ENCODE measurements at regions not wholly inside any gene's neighbourhood (a gene's known extent, or its start where the extent isn't known, plus 50 kb on each side); places are given as distances from the start of the nearest gene placed in this dataset.

DNA sequence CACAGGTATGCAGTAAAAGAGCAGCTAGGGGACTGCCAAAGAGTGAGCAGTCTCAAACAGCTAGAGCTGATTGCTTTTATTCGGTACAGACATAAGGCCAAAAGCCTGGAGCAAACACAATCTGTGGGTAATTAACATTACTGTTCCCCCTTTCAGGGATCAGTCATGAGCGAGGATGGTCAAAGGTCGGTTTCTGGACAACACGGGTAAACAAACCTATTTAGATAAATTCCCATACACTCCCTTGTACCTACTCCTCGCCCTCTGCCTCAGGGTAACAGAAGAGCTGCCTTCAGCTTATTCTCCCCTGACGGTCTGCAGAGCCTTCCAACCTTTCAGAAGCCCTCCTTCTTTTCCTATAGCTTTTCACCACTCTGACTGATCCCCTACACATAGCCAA is 586.0 kb downstream of the SUCLG1 start (continued):
- TF ChIP-seq JUND (IDR thresholded peaks at IDR 0.05; ENCODE audit: low read depth, low read length) (no peak), BRCA1 (IDR thresholded peaks at IDR 0.05; ENCODE audit: low read depth, low read length) (no peak), BCL11A (IDR thresholded peaks at IDR 0.05; ENCODE audit: low read depth, low read length) (no peak), KDM1A (IDR thresholded peaks at IDR 0.05; ENCODE audit: borderline replicate concordance) (no peak), SUPT20H (IDR thresholded peaks at IDR 0.05; ENCODE audit: borderline replicate concordance, control insufficient read depth, low read depth, low read length) (no peak)
- TF ChIP-seq, protein P1, sequence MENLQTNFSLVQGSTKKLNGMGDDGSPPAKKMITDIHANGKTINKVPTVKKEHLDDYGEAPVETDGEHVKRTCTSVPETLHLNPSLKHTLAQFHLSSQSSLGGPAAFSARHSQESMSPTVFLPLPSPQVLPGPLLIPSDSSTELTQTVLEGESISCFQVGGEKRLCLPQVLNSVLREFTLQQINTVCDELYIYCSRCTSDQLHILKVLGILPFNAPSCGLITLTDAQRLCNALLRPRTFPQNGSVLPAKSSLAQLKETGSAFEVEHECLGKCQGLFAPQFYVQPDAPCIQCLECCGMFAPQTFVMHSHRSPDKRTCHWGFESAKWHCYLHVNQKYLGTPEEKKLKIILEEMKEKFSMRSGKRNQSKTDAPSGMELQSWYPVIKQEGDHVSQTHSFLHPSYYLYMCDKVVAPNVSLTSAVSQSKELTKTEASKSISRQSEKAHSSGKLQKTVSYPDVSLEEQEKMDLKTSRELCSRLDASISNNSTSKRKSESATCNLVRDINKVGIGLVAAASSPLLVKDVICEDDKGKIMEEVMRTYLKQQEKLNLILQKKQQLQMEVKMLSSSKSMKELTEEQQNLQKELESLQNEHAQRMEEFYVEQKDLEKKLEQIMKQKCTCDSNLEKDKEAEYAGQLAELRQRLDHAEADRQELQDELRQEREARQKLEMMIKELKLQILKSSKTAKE (IDR thresholded peaks at IDR 0.05; ENCODE audit: low read depth, poor library complexity, severe bottlenecking), result no peak
- TF ChIP-seq, protein P2, sequence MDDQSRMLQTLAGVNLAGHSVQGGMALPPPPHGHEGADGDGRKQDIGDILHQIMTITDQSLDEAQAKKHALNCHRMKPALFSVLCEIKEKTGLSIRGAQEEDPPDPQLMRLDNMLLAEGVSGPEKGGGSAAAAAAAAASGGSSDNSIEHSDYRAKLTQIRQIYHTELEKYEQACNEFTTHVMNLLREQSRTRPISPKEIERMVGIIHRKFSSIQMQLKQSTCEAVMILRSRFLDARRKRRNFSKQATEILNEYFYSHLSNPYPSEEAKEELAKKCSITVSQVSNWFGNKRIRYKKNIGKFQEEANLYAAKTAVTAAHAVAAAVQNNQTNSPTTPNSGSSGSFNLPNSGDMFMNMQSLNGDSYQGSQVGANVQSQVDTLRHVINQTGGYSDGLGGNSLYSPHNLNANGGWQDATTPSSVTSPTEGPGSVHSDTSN (IDR thresholded peaks at IDR 0.05; ENCODE audit: insufficient replicate concordance, low read depth, low read length), result no peak

DNA sequence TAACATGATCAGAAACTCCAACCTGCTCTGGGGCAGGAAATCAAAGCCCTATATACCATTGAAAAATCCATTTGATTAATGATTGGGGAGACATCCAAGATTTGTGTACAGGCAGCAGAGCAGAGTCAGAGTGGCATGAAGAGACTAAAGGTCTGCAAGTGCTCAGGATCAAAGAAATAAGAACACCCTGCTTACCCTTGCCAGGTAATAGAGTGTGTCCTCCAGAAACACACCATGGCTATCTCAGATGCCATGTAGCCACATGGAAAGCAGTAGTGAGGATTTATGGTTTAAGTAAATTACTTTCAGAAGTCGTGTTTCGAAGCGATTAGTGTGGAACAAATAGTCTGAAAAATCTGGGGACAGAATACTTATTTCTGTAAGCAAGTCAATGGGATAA is 592.9 kb downstream of the SUCLG1 start:
- BruUV-seq (replicated peaks), result no TSS peak
- TF ChIP-seq KLF5 (IDR thresholded peaks at IDR 0.05; ENCODE audit: partially characterized antibody) (no peak), KDM1A (IDR thresholded peaks at IDR 0.05; ENCODE audit: borderline replicate concordance) (no peak), EP300 (IDR thresholded peaks at IDR 0.05; ENCODE audit: borderline replicate concordance in 1 of 2, control insufficient read depth in 1 of 2, low read depth in 2 of 2, low read length in 2 of 2) (no peak)
- POLR2A ChIA-PET, result no interaction called here
- H3K27ac ChIP-seq (ENCODE audit: control insufficient read depth, insufficient read depth), result no peak overlapping the region
- H3K9ac ChIP-seq (ENCODE audit: control insufficient read depth, insufficient read depth, low read length), result no peak overlapping the region
- DNase-seq (ENCODE audit: low read depth, low spot score) (no peak), ATAC-seq (no peak), FAIRE-seq (no peak)
- no peak overlapping the region for H3K4me2 ChIP-seq (ENCODE audit: control insufficient read depth, insufficient read depth)
- intact Hi-C loops (cut with micrococcal nuclease; ENCODE audit: unreplicated experiment), result no loop called here
- RAD21 ChIA-PET (ENCODE audit: unreplicated experiment), result no interaction called here
- H3K4me1 ChIP-seq (ENCODE audit: control insufficient read depth, insufficient read depth, low read length), result no peaks in the 10 kb centered on the region
- in situ Hi-C loops (cut with MboI), result no loop called here
- H2AFZ ChIP-seq (ENCODE audit: control insufficient read depth, low read depth, low read length), result no peak overlapping the region
- no peaks in the 10 kb centered on the region for H4K20me1 ChIP-seq (ENCODE audit: control insufficient read depth, insufficient read depth)
- H3K79me2 ChIP-seq (ENCODE audit: control insufficient read depth, insufficient read depth, low read length), result no peaks in the 10 kb centered on the region
- no peaks in the 10 kb centered on the region for H3K9me3 ChIP-seq (replicated peaks; ENCODE audit: control insufficient read depth, insufficient read depth, low read length)
- no peak overlapping the region for H3K4me3 ChIP-seq
- SMC1A ChIA-PET (ENCODE audit: uncharacterized antibody, unreplicated experiment), result no interaction called here
- WGBS (ENCODE audit: insufficient coverage, insufficient replicate concordance, low lambda C conversion rate, missing lambda C conversion rate), result 47% methylated on average over 3 of the region's 3 CpGs
- no peaks in the 10 kb centered on the region for H3K36me3 ChIP-seq (ENCODE audit: control insufficient read depth in 2 of 2, insufficient read depth in 2 of 2, low read length in 1 of 2)
- CTCF ChIA-PET, result no interaction called here
- H3K27me3 ChIP-seq (replicated peaks in 1 of 2; ENCODE audit: control insufficient read depth in 2 of 2, insufficient read depth in 2 of 2, low read length in 1 of 2), result no peaks in the 10 kb centered on the region
